ENCODE measurements at regions not wholly inside any gene's neighbourhood (a gene's known extent, or its start where the extent isn't known, plus 50 kb on each side); places are given as distances from the start of the nearest gene placed in this dataset.

- TF ChIP-seq CTCF (IDR thresholded peaks at IDR 0.05; ENCODE audit: insufficient read depth, low read length, poor library complexity, severe bottlenecking) (no peak), EZH2phosphoT487 (conservative IDR thresholded peaks at IDR 0.05; ENCODE audit: low read length) (no peak)
These were observed 65.4 kb upstream of the VRK2 start for GRCh38 chr2:57981083-57981768.

Measured in SU-DHL-6 (cell line).